GM23338 (cell line): ENCODE measurements at regions not wholly inside any gene's neighbourhood (a gene's known extent, or its start where the extent isn't known, plus 50 kb on each side); places are given as distances from the start of the nearest gene placed in this dataset.

Experiments used
- ATAC-seq: fragments of 200-7000 bp; cut with Tn5 transposase; 3 replicates; pipeline ENCODE4 v1.9.1; 2020
- DNase-seq: peaks from one replicate; pipeline ENCODE4 v3.0.0-alpha.2; 2015; ENCODE audit warnings: low spot score
- H2AFZ ChIP-seq: fragments of 200-600 bp; sonication (generic); 2 replicates; pipeline ENCODE4 v1.8.0; 2016; ENCODE audit warnings: antibody characterized with exemption, mild to moderate bottlenecking, moderate library complexity
- H3F3A ChIP-seq: fragments of 200-600 bp; sonication (generic); replicated peaks from 2 replicates; pipeline ENCODE4 v1.8.0; 2017; ENCODE audit warnings: antibody characterized with exemption, mixed run types, low read depth
- H3K27ac ChIP-seq: fragments of 200-600 bp; sonication (generic); 2 replicates; pipeline ENCODE4 v1.6.1; 2016; ENCODE audit warnings: low read depth
- H3K27me3 ChIP-seq: fragments of 200-600 bp; sonication (generic); 2 replicates; pipeline ENCODE4 v1.8.0; 2016; ENCODE audit warnings: mild to moderate bottlenecking, mixed run types, moderate library complexity; ENCODE audit not compliant: insufficient read depth
- H3K36me3 ChIP-seq: fragments of 200-600 bp; sonication (generic); 2 replicates; pipeline ENCODE4 v1.8.0; 2016; ENCODE audit warnings: mild to moderate bottlenecking; ENCODE audit not compliant: insufficient read depth
- H3K4me1 ChIP-seq: fragments of 200-600 bp; sonication (generic); 2 replicates; pipeline ENCODE4 v1.8.0; 2016; ENCODE audit warnings: mild to moderate bottlenecking, moderate library complexity; ENCODE audit not compliant: insufficient read depth
- H3K4me2 ChIP-seq: fragments of 200-600 bp; sonication (generic); 2 replicates; pipeline ENCODE4 v1.7.1; 2017; ENCODE audit warnings: mixed run types
- H3K4me3 ChIP-seq: fragments of 200-600 bp; sonication (generic); 2 replicates; pipeline ENCODE4 v1.6.1; 2016; ENCODE audit warnings: mixed run types
- H3K79me2 ChIP-seq: fragments of 200-600 bp; sonication (generic); replicated peaks from 2 replicates; pipeline ENCODE4 v1.8.0; 2017; ENCODE audit warnings: mild to moderate bottlenecking; ENCODE audit not compliant: insufficient read depth
- H3K9me2 ChIP-seq: fragments of 200-600 bp; sonication (generic); 2 replicates; pipeline ENCODE4 v1.8.0; 2017; ENCODE audit not compliant: insufficient read depth
- H4K20me1 ChIP-seq: fragments of 200-600 bp; sonication (generic); replicated peaks from 2 replicates; pipeline ENCODE4 v1.8.0; 2017; ENCODE audit warnings: mild to moderate bottlenecking; ENCODE audit not compliant: insufficient read depth
- H3K27ac Mint-ChIP-seq: 2 replicates; pipeline ENCODE4 v1.8.0; 2020; ENCODE audit warnings: inconsistent platforms, mild to moderate bottlenecking, moderate library complexity, mixed read lengths
- H3K27me3 Mint-ChIP-seq: 3 replicates; pipeline ENCODE4 v1.8.0; 2022; ENCODE audit warnings: low read depth, mild to moderate bottlenecking, moderate library complexity, mixed read lengths, inconsistent platforms; ENCODE audit not compliant: insufficient read depth, poor library complexity
- H3K36me3 Mint-ChIP-seq: 3 replicates; pipeline ENCODE4 v1.8.0; 2021; ENCODE audit warnings: low read depth, mild to moderate bottlenecking, inconsistent platforms, moderate library complexity, mixed read lengths
- H3K4me1 Mint-ChIP-seq: 3 replicates; pipeline ENCODE4 v1.8.0; 2020; ENCODE audit warnings: mild to moderate bottlenecking, inconsistent platforms, mixed read lengths
- H3K4me3 Mint-ChIP-seq: 3 replicates; pipeline ENCODE4 v1.8.0; 2021; ENCODE audit warnings: moderate library complexity, mild to moderate bottlenecking, inconsistent platforms, mixed read lengths
- H3K9me3 Mint-ChIP-seq: 3 replicates; pipeline ENCODE4 v1.8.0; 2020; ENCODE audit warnings: moderate library complexity, mild to moderate bottlenecking, inconsistent platforms, mixed read lengths
- EZH2phosphoT487 ChIP-seq: fragments of 200-600 bp; sonication (generic); IDR thresholded peaks from one replicate; pipeline ENCODE4 v1.8.1; 2018; ENCODE audit warnings: antibody characterized with exemption; ENCODE audit not compliant: unreplicated experiment
- NANOG ChIP-seq: IDR thresholded peaks from 2 replicates; pipeline ENCODE4 v1.6.1; 2016; ENCODE audit warnings: antibody characterized with exemption, borderline replicate concordance
- POLR2AphosphoS5 ChIP-seq: IDR thresholded peaks from 2 replicates; pipeline ENCODE4 v1.6.1; 2016; ENCODE audit warnings: antibody characterized with exemption, low read depth
- REST ChIP-seq: IDR thresholded peaks from one replicate; pipeline ENCODE4 v1.6.1; 2018; ENCODE audit warnings: antibody characterized with exemption; ENCODE audit not compliant: unreplicated experiment
- STAT1 ChIP-seq: IDR thresholded peaks from one replicate; pipeline ENCODE4 v1.6.1; 2016; ENCODE audit warnings: antibody characterized with exemption; ENCODE audit not compliant: unreplicated experiment
- ZNF114 ChIP-seq: fragments of 250-450 bp; sonication (Bioruptor Pico); IDR thresholded peaks from 2 replicates; pipeline ENCODE4 v1.5.0; 2020; ENCODE audit warnings: mild to moderate bottlenecking, moderate library complexity
- ZNF462 ChIP-seq: fragments of 250-450 bp; sonication (Bioruptor Pico); IDR thresholded peaks from 2 replicates; pipeline ENCODE4 v1.5.0; 2020; ENCODE audit warnings: mild to moderate bottlenecking, moderate library complexity

DNA sequence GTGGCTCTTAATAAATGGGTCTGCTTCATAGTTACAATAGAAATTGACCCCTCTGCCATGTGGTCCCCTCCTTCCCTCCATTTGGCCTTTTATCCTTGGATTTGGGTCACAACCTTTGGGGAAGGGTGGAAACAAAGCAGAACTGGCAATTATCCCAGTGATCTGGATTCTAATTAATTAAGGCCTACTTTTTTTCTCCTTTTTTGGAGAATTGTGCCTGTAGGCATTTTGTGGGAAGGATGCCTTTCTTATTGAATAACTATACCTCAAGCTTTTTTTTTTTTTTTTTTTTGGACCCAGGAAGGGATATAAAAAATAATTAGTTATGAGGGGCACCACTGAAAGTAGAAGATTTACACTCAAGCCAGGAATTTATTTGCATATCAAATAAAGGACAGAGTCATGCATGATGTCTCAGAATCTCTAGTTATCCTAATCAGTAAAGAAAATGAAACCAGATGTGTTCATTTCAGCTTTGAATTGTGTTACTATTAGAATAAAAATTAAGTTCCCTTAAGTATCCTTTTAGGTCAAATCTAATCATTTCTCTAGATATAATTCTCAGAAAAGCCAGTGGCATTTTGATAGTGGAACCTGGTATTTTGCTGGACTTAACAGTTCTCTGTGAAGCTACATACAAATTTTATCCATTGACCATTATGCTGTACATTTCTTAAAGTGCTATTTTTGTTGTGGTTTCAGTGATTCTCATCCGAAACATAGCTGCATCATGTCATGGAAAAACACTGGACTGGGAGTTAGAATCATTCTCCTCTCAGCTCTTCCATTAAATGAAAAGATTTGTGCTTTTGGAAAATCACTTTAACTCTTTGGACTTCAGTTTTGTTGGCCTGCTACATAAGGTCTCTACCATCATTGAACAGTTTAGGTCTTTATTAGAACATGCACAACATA is 129.3 kb downstream of the KCNRG start:
- no peak overlapping the region for H3K4me2 ChIP-seq
- no peaks in the 10 kb centered on the region for H3K36me3 ChIP-seq
- no peaks in the 10 kb centered on the region for H3F3A ChIP-seq
- Mint-ChIP-seq H3K9me3 (no peaks in the 10 kb centered on the region), H3K27me3 (peaks cover 8% of the 10 kb centered on the region), H3K4me1 (peaks cover 45% of the 10 kb centered on the region), H3K36me3 (no peaks in the 10 kb centered on the region), H3K27ac (no peak overlapping the region), H3K4me3 (no peak overlapping the region)
- peaks cover 40% of the 10 kb centered on the region for H3K4me1 ChIP-seq
- no peak for TF ChIP-seq REST
- no peak for DNase-seq
- no peak overlapping the region for H3K27ac ChIP-seq
- H3K4me3 ChIP-seq = no peak overlapping the region
- H3K79me2 ChIP-seq = no peaks in the 10 kb centered on the region
- H2AFZ ChIP-seq = no peak overlapping the region
- no peak for ATAC-seq
- H3K9me2 ChIP-seq = no peaks in the 10 kb centered on the region
- no peaks in the 10 kb centered on the region for H4K20me1 ChIP-seq
- peaks cover 6% of the 10 kb centered on the region; the same call in 1 of the 2 replicates for H3K27me3 ChIP-seq

DNA sequence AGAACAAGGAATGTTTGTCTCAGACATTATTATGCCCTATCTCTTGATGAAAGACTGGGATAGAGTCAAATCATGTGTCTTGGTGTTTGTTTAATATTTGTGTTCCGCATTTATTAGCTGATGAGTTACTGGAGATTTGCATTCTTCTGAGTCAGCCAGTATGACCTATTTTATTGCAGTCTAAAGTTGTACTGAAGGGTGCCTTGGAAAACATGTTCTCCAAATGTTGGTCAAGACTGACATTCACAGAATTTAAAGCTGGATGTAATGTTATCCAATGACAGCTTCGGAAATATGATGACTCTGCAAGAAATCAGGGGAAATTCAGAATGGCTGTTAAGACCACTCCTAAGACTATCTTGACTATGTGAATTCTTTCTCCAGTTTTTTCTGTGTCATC is 134.0 kb downstream of the KCNRG start:
- no peaks in the 10 kb centered on the region for H3K9me3 Mint-ChIP-seq
- H4K20me1 ChIP-seq = no peaks in the 10 kb centered on the region
- no peaks in the 10 kb centered on the region for H3K79me2 ChIP-seq
- H3K4me2 ChIP-seq = peak overlapping the region; percentile 24; the same call in 1 of the 2 replicates
- no peak overlapping the region for H3K4me3 Mint-ChIP-seq
- no peak for ATAC-seq
- no peaks in the 10 kb centered on the region for H3K36me3 ChIP-seq
- peaks cover 26% of the 10 kb centered on the region for H3K4me1 Mint-ChIP-seq
- no peak overlapping the region for H2AFZ ChIP-seq
- H3K27ac Mint-ChIP-seq = no peak overlapping the region
- no peak overlapping the region for H3K27ac ChIP-seq
- H3K27me3 Mint-ChIP-seq = peaks cover 1% of the 10 kb centered on the region
- H3K27me3 ChIP-seq = no peaks in the 10 kb centered on the region
- H3K4me1 ChIP-seq = peaks cover 24% of the 10 kb centered on the region
- no peaks in the 10 kb centered on the region for H3K9me2 ChIP-seq
- no peaks in the 10 kb centered on the region for H3F3A ChIP-seq
- no peak for DNase-seq
- H3K36me3 Mint-ChIP-seq = no peaks in the 10 kb centered on the region
- H3K4me3 ChIP-seq = no peak overlapping the region
- TF ChIP-seq STAT1 (no peak), ZNF462 (no peak), POLR2AphosphoS5 (no peak), EZH2phosphoT487 (no peak), NANOG (no peak), REST (no peak), ZNF114 (CRISPR knock-in tag) (no peak)
